Gastroesophageal sphincter (tissue), 3 donors: ENCODE measurements at regions not wholly inside any gene's neighbourhood (a gene's known extent, or its start where the extent isn't known, plus 50 kb on each side); places are given as distances from the start of the nearest gene placed in this dataset.

ENCODE experiments used
- CTCF ChIP-seq, 4 experiments: fragments of 200-600 bp in 2 of 4; fragments of 450-650 bp in 2 of 4; sonication (generic) in 1 of 4; IDR thresholded peaks; one replicate each; pipeline ENCODE4 v1.5.1; 2017 to 2019; ENCODE audit warnings: antibody characterized with exemption in 4 of 4, mild to moderate bottlenecking in 2 of 4, moderate library complexity in 2 of 4
- POLR2A ChIP-seq, 2 donors: fragments of 450-650 bp; IDR thresholded peaks; one replicate each; pipeline ENCODE4 v1.6.1; 2017; ENCODE audit warnings: antibody characterized with exemption in 2 of 2, mild to moderate bottlenecking in 2 of 2, moderate library complexity in 1 of 2
- POLR2AphosphoS5 ChIP-seq: sonication (generic); formaldehyde crosslinking; IDR thresholded peaks from one replicate; pipeline ENCODE4 v1.6.1; 2017; ENCODE audit warnings: antibody characterized with exemption

GRCh38 chr12:127519779-127520178 lies 747.2 kb upstream of the TMEM132C start:
- TF ChIP-seq CTCF (IDR thresholded peaks at IDR 0.05) (no peak), POLR2AphosphoS5 (no peak), POLR2A (IDR thresholded peaks at IDR 0.05) (no peak)
